HCT116 (cell line): ENCODE measurements at regions not wholly inside any gene's neighbourhood (a gene's known extent, or its start where the extent isn't known, plus 50 kb on each side); places are given as distances from the start of the nearest gene placed in this dataset.

Source experiments
- CEBPB ChIP-seq: IDR thresholded peaks from 2 replicates; pipeline ENCODE4 v1.6.1; 2012; ENCODE audit warnings: low read depth
- CTCF ChIP-seq, 3 experiments: fragments of 200-600 bp in 1 of 3; sonication (generic) in 1 of 3; IDR thresholded peaks in 2 of 3; conservative IDR thresholded peaks in 1 of 3; 2 replicates each; pipeline ENCODE4 v1.5.1; 2012 to 2017; ENCODE audit warnings: low read depth in 2 of 3, low read length in 2 of 3, antibody characterized with exemption in 1 of 3, borderline replicate concordance in 1 of 3, control low read depth in 1 of 3, mild to moderate bottlenecking in 1 of 3, mixed read lengths in 1 of 3, mixed run types in 1 of 3, moderate library complexity in 1 of 3; ENCODE audit not compliant: insufficient read depth in 1 of 3
- ELF1 ChIP-seq: IDR thresholded peaks from 2 replicates; pipeline ENCODE4 v1.6.1; 2012; ENCODE audit warnings: low read depth, borderline replicate concordance
- EZH2 ChIP-seq: fragments of 200-600 bp; sonication (generic); IDR thresholded peaks from 2 replicates; pipeline ENCODE4 v1.6.1; 2017; ENCODE audit warnings: antibody characterized with exemption, mixed run types
- POLR2A ChIP-seq: IDR thresholded peaks from 2 replicates; pipeline ENCODE4 v1.7.0; 2011; ENCODE audit warnings: borderline replicate concordance; ENCODE audit not compliant: insufficient read depth, insufficient read length; ENCODE audit errors: extremely low read depth
- POLR2AphosphoS5 ChIP-seq: IDR thresholded peaks from 2 replicates; pipeline ENCODE4 v1.6.1; 2011; ENCODE audit warnings: mild to moderate bottlenecking, low read depth, low read length, moderate library complexity
- SIN3A ChIP-seq: IDR thresholded peaks from 2 replicates; pipeline ENCODE4 v1.6.1; 2012; ENCODE audit warnings: low read depth
- SP1 ChIP-seq: IDR thresholded peaks from 2 replicates; pipeline ENCODE4 v1.6.1; 2012; ENCODE audit warnings: low read depth
- SRF ChIP-seq: IDR thresholded peaks from 2 replicates; pipeline ENCODE4 v1.6.1; 2012; ENCODE audit warnings: low read depth
- YY1 ChIP-seq: IDR thresholded peaks from 2 replicates; pipeline ENCODE4 v1.6.1; 2011; ENCODE audit warnings: low read length, low read depth, moderate library complexity, mild to moderate bottlenecking; ENCODE audit not compliant: insufficient replicate concordance; ENCODE audit errors: extremely low read depth
- ZNF274 ChIP-seq: fragments of 200-500 bp; sonication (Bioruptor generic); IDR thresholded peaks from 2 replicates; pipeline ENCODE4 v1.6.1; 2014; ENCODE audit warnings: mild to moderate bottlenecking, low read depth, low read length, inconsistent platforms

- TF ChIP-seq YY1 (no peak), EZH2 (no peak), CTCF (IDR thresholded peaks at IDR 0.05 in 2 of 3, conservative IDR thresholded peaks at IDR 0.05 in 1 of 3; ENCODE audit: borderline replicate concordance in 1 of 3, insufficient read depth in 1 of 3, low read depth in 2 of 3, low read length in 2 of 3) (no peak), POLR2A (no peak), SIN3A (no peak), ZNF274 (no peak), POLR2AphosphoS5 (no peak), SRF (no peak), SP1 (no peak), CEBPB (no peak), ELF1 (no peak)
These were observed 282.7 kb downstream of the ADGB start for GRCh38 chr6:146881228-146882181.
